ENCODE measurements at regions not wholly inside any gene's neighbourhood (a gene's known extent, or its start where the extent isn't known, plus 50 kb on each side); places are given as distances from the start of the nearest gene placed in this dataset.

GRCh38 chr2:217398101-217398500 is 538.2 kb upstream of the TNP1 start:
- DNase-seq (ENCODE audit: low spot score), result no peak
- Histone ChIP-seq H3K27ac (no peak overlapping the region), H3K4me3 (no peak overlapping the region)
- TF ChIP-seq CTCF (IDR thresholded peaks at IDR 0.05), result no peak

GRCh38 chr2:217396586-217396985 is 536.7 kb upstream of the TNP1 start:
- no peak for DNase-seq (ENCODE audit: low spot score)
- H3K27ac ChIP-seq, result peak overlapping the region in 1 of 2 donors; percentile 58
- no peak for TF ChIP-seq CTCF (IDR thresholded peaks at IDR 0.05)
- no peak overlapping the region for H3K4me3 ChIP-seq

GRCh38 chr2:217396165-217396564 is 536.3 kb upstream of the TNP1 start:
- H3K27ac ChIP-seq, result peak overlapping the region in 1 of 2 donors; percentile 58
- TF ChIP-seq CTCF (IDR thresholded peaks at IDR 0.05), result no peak
- H3K4me3 ChIP-seq, result no peak overlapping the region
- DNase-seq (ENCODE audit: low spot score), result no peak

- DNase-seq (ENCODE audit: low spot score), result no peak
- H3K4me3 ChIP-seq, result no peak overlapping the region
- H3K27ac ChIP-seq, result no peak overlapping the region
- TF ChIP-seq CTCF (IDR thresholded peaks at IDR 0.05), result no peak
These were observed 534.9 kb upstream of the TNP1 start for GRCh38 chr2:217394510-217395351.

GRCh38 chr2:217393585-217394032 is 533.7 kb upstream of the TNP1 start:
- Histone ChIP-seq H3K27ac (peak overlapping the region in 1 of 2 donors; percentile 28), H3K4me3 (peak overlapping the region; percentile 17)
- no peak for TF ChIP-seq CTCF (IDR thresholded peaks at IDR 0.05)
- DNase-seq (ENCODE audit: low spot score), result peak; percentile 83

GRCh38 chr2:217392930-217393584 is 533.2 kb upstream of the TNP1 start:
- H3K4me3 ChIP-seq, result peak overlapping the region; percentile 17
- no peak for TF ChIP-seq CTCF (IDR thresholded peaks at IDR 0.05)
- H3K27ac ChIP-seq, result peak overlapping the region in 1 of 2 donors; percentile 28

More at GRCh38 chr2:217392930-217393584, 533.2 kb upstream of the TNP1 start:
- no peak for DNase-seq (ENCODE audit: low spot score)

Measured in coronary artery (tissue), 2 donors.